GM13976 (cell line): ENCODE measurements at regions not wholly inside any gene's neighbourhood (a gene's known extent, or its start where the extent isn't known, plus 50 kb on each side); places are given as distances from the start of the nearest gene placed in this dataset.

Source experiments
- DNase-seq: peaks from one replicate; pipeline ENCODE4 v3.0.0; 2012; ENCODE audit warnings: low spot score
- in situ Hi-C: fragments of 300-500 bp; cut with MboI; formaldehyde crosslinking; loops from one replicate; pipeline ENCODE4 v1.12.0; 2022; ENCODE audit warnings: low sequenced_read_pairs, mixed read lengths, inconsistent platforms; ENCODE audit not compliant: unreplicated experiment
- TF ChIP-seq, protein P1 (sequence below): IDR thresholded peaks from 2 replicates; pipeline ENCODE4 v1.5.1; 2012; ENCODE audit warnings: borderline replicate concordance, mild to moderate bottlenecking; ENCODE audit not compliant: insufficient read depth; ENCODE audit errors: extremely low read depth, missing control alignments, control extremely low read depth

DNA sequence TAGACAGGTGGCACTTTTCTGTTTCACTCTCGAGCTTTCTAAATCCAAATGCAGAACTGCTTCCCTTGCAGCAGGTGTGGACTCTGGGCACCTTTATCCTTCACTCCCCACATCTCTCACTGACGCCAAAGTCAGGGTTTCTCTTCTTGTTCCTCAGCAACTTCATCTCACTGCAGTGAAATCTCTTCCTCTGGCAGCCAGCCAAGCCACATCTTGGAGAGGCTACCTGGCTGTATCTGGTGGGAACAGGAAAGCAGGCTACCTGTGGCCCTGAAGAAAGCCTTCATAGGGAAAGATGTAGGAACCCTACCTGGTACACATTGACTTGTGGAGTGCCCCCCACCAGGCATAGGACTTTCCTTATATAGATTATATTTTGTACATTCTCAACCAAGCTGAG is 159.1 kb downstream of the UTP18 start:
- in situ Hi-C loops, result no loop called here
- DNase-seq, result no peak
- TF ChIP-seq, protein P1, sequence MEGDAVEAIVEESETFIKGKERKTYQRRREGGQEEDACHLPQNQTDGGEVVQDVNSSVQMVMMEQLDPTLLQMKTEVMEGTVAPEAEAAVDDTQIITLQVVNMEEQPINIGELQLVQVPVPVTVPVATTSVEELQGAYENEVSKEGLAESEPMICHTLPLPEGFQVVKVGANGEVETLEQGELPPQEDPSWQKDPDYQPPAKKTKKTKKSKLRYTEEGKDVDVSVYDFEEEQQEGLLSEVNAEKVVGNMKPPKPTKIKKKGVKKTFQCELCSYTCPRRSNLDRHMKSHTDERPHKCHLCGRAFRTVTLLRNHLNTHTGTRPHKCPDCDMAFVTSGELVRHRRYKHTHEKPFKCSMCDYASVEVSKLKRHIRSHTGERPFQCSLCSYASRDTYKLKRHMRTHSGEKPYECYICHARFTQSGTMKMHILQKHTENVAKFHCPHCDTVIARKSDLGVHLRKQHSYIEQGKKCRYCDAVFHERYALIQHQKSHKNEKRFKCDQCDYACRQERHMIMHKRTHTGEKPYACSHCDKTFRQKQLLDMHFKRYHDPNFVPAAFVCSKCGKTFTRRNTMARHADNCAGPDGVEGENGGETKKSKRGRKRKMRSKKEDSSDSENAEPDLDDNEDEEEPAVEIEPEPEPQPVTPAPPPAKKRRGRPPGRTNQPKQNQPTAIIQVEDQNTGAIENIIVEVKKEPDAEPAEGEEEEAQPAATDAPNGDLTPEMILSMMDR, result no peak

DNA sequence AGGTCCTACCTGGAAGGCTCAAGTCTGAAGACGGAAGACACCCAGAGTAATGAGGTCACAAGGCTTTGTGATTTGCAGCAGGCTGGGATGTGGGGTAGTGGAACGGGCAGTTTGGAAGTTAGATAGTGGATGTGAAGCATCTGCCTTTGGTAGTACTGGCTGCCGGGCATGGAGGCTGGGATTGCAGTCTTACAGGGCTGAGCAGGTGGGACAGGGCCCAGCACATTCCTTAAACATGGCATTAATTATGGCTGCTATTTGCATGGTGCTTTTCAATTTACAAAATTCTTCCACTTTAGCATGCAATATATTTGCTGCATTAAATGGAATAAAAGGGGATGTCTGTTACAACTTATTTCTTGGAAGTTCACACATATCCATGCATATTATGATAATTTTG is 161.2 kb downstream of the UTP18 start:
- TF ChIP-seq, protein P1, result no peak
- DNase-seq, result no peak
- in situ Hi-C loops, result no loop called here

DNA sequence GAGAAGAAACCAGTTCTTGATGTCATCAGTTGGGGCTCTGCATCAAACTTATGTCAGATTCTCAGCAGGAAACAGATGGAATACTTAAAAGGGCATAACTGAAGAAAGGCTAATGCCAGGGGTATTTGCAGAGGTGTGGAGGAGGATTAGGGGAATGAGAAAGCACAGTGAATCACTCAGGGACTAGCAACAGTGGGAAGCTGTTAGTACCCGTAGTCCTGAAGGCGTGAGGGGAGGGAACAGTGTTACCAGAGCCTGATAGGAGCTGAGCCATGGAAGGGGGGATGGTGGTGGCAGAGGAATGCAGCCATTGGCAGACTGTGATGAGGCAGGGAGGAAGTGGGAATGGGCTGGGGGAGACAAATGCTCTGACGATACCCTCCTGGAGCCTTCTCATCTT is 162.3 kb downstream of the UTP18 start:
- no peak for DNase-seq
- TF ChIP-seq, protein P1, result no peak
- in situ Hi-C loops, result no loop called here

DNA sequence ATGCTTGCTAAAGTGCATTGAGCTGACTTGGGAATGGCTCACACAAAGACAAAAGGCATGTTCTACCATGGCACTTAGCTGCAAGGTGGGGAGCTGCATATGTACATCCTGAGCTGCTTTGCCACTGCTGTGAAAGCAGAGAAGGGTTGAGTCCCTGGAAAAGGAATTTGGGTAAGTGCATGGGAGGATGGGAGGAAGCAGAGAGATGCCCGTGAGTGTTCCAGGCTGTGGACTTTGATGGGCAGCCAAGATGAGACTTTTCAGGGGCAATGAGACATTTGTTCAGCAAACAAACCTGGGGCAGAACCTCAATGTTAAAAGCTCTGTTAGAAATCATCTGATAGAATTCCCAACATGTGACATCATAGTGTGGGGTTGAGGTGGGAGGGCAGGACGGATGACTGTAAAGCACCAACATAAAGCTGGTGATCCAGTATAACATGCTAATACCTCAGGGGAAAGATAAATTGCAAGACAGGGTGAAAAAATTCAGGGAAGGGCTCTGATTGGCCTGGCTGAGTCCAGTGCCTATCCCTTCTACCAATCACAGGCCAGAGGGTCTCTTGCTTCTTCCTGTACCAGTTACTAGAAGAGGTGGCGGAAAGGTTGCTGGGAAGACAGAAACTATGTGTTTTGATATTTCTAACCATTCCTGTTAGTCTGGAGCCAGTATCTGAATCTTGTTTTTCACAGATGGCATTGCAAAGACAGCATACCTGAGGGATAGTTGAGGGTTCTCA is 163.2 kb downstream of the UTP18 start:
- no peak for DNase-seq
- TF ChIP-seq, protein P1, result no peak
- in situ Hi-C loops, result no loop called here

DNA sequence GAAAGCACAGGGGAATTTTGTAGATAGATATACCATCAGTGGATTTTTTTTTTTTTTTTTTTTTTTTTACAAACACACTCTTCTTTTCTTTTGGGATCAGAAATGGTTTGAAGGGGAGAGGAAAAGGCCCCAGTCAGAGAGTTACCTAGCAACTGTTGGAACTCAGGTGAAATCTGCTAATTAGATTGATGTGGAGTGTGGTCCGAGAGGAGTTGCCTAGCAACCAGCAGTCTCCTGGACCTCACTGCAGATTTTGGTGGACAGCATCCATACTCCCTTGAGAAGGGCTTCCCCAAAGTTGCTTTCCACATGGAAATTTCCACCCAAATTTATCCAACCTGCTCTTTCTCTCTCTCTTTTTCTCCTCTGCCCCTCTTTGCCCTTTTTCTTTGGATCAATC is 165.4 kb downstream of the UTP18 start:
- DNase-seq, result no peak
- TF ChIP-seq, protein P1, result no peak
- in situ Hi-C loops, result no loop called here

DNA sequence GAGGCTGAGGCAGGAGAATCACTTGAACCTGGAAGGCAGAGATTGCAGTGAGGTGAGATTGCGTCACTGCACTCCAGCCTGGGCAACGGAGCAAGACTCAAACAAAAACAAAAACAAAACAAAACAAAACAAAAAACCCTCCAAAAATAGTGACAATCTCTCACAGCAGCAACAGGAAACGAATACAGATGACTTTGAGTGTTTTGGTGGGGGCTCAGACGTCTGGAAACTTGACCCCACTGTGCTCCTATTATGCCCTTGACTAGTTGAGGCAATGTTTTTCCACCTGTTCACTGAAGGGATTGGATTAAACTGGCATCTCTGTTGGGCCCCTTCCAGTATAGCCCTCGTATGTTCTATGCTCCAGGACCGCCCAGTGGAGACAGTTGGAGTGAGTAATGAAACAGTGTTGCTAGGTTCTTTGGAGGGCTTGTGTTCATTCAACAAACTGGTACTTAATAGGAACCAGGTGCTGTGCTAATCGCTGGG is 167.0 kb downstream of the UTP18 start:
- no peak for DNase-seq
- TF ChIP-seq, protein P1, result no peak
- in situ Hi-C loops, result no loop called here
